Prostate gland (tissue), 2 donors: ENCODE measurements at regions not wholly inside any gene's neighbourhood (a gene's known extent, or its start where the extent isn't known, plus 50 kb on each side); places are given as distances from the start of the nearest gene placed in this dataset.

ENCODE experiments used
- DNase-seq: peaks from one replicate; pipeline ENCODE4 v3.0.0-alpha.2; 2019; ENCODE audit warnings: low spot score
- H3K27ac ChIP-seq, 2 donors: fragments of 200-600 bp; sonication (generic); 2 replicates each; pipeline ENCODE4 v1.5.1; 2017 to 2019
- H3K27me3 ChIP-seq: fragments of 200-600 bp; sonication (generic); replicated peaks from 2 replicates; pipeline ENCODE4 v1.5.1; 2019; ENCODE audit not compliant: insufficient read depth
- H3K36me3 ChIP-seq, 2 donors: fragments of 200-600 bp; sonication (generic); 1 replicate in 1 of 2; 2 replicates in 1 of 2; pipeline versions ENCODE4 v1.5.1 to v1.8.1; 2017 to 2019
- H3K4me1 ChIP-seq: fragments of 200-600 bp; sonication (generic); replicated peaks from 2 replicates; pipeline ENCODE4 v1.5.1; 2019
- H3K4me3 ChIP-seq, 2 donors: fragments of 200-600 bp; sonication (generic); 2 replicates each; pipeline ENCODE4 v1.5.1; 2017 to 2019
- H3K9me3 ChIP-seq: fragments of 200-600 bp; sonication (generic); 2 replicates; pipeline ENCODE4 v1.5.1; 2017
- CTCF ChIP-seq, 4 experiments: fragments of 200-600 bp in 2 of 4; fragments of 450-650 bp in 2 of 4; sonication (generic) in 2 of 4; IDR thresholded peaks; 1 replicate in 3 of 4; 2 replicates in 1 of 4; pipeline ENCODE4 v1.5.1; 2016 to 2019; ENCODE audit warnings: antibody characterized with exemption in 4 of 4, mild to moderate bottlenecking in 2 of 4, moderate library complexity in 2 of 4
- POLR2A ChIP-seq: fragments of 450-650 bp; IDR thresholded peaks from one replicate; pipeline ENCODE4 v1.6.1; 2016; ENCODE audit warnings: antibody characterized with exemption, mild to moderate bottlenecking
- POLR2AphosphoS5 ChIP-seq: sonication (generic); formaldehyde crosslinking; IDR thresholded peaks from one replicate; pipeline ENCODE4 v1.6.1; 2017; ENCODE audit warnings: antibody characterized with exemption
- WGBS: methylation state at CpG from one replicate; pipeline ENCODE4 v1.1.5; 2018; 5-methylcytosine and 5-hydroxymethylcytosine counted together
- intact Hi-C: fragments of 100-400 bp; cut with DNase I; formaldehyde crosslinking; loops from one replicate; pipeline ENCODE4 v1.14.2; 2022

- no peaks in the 10 kb centered on the region for H3K27me3 ChIP-seq
- no peak overlapping the region for H3K27ac ChIP-seq
- no peak overlapping the region for H3K4me3 ChIP-seq
- TF ChIP-seq POLR2AphosphoS5 (no peak), CTCF (IDR thresholded peaks at IDR 0.05) (no peak), POLR2A (no peak)
- 94% methylated on average over 2 of the region's 2 CpGs for WGBS
- no peaks in the 10 kb centered on the region for H3K9me3 ChIP-seq
- no peaks in the 10 kb centered on the region for H3K4me1 ChIP-seq
- no peak for DNase-seq
- H3K36me3 ChIP-seq = no peaks in the 10 kb centered on the region
- intact Hi-C loops = no loop called here
Observed at GRCh38 chr7:81209059-81209458, 290.2 kb upstream of the SEMA3C start.

GRCh38 chr7:81207801-81208200, 288.9 kb upstream of the SEMA3C start:
- no peaks in the 10 kb centered on the region for H3K9me3 ChIP-seq
- no peaks in the 10 kb centered on the region for H3K27me3 ChIP-seq
- no peak for TF ChIP-seq POLR2A
- no peak for TF ChIP-seq POLR2AphosphoS5
- no peak for TF ChIP-seq CTCF (IDR thresholded peaks at IDR 0.05)
- WGBS = 91% methylated on average over 5 of the region's 5 CpGs
- H3K36me3 ChIP-seq = no peaks in the 10 kb centered on the region
- no peak overlapping the region for H3K4me3 ChIP-seq
- no peak for DNase-seq
- intact Hi-C loops = no loop called here
- H3K4me1 ChIP-seq = no peaks in the 10 kb centered on the region
- H3K27ac ChIP-seq = no peak overlapping the region

- H3K4me1 ChIP-seq = no peaks in the 10 kb centered on the region
- H3K4me3 ChIP-seq = no peak overlapping the region
- H3K27me3 ChIP-seq = no peaks in the 10 kb centered on the region
- TF ChIP-seq POLR2AphosphoS5 (no peak), POLR2A (no peak), CTCF (IDR thresholded peaks at IDR 0.05) (no peak)
- no peak overlapping the region for H3K27ac ChIP-seq
- intact Hi-C loops = no loop called here
- WGBS = 95% methylated on average over 2 of the region's 2 CpGs
- H3K9me3 ChIP-seq = no peaks in the 10 kb centered on the region
- H3K36me3 ChIP-seq = no peaks in the 10 kb centered on the region
- no peak for DNase-seq
Observed at GRCh38 chr7:81206667-81207360, 288.0 kb upstream of the SEMA3C start.

GRCh38 chr7:81206217-81206616, 287.4 kb upstream of the SEMA3C start:
- Histone ChIP-seq H3K4me3 (no peak overlapping the region), H3K9me3 (no peaks in the 10 kb centered on the region), H3K27ac (no peak overlapping the region), H3K36me3 (no peaks in the 10 kb centered on the region), H3K4me1 (no peaks in the 10 kb centered on the region), H3K27me3 (no peaks in the 10 kb centered on the region)
- TF ChIP-seq CTCF (IDR thresholded peaks at IDR 0.05) (no peak), POLR2AphosphoS5 (no peak), POLR2A (no peak)
- intact Hi-C loops = no loop called here
- WGBS = 97% methylated on average over 3 of the region's 3 CpGs
- no peak for DNase-seq

GRCh38 chr7:81201188-81201587, 282.3 kb upstream of the SEMA3C start:
- Histone ChIP-seq H3K36me3 (no peaks in the 10 kb centered on the region), H3K4me1 (no peaks in the 10 kb centered on the region), H3K27ac (no peak overlapping the region), H3K4me3 (no peak overlapping the region), H3K9me3 (no peaks in the 10 kb centered on the region), H3K27me3 (no peaks in the 10 kb centered on the region)
- DNase-seq = no peak
- intact Hi-C loops = no loop called here
- TF ChIP-seq POLR2AphosphoS5 = no peak
- no peak for TF ChIP-seq POLR2A
- TF ChIP-seq CTCF (IDR thresholded peaks at IDR 0.05) = no peak
- WGBS = 92% methylated on average over 5 of the region's 5 CpGs
